ENCODE measurements at regions not wholly inside any gene's neighbourhood (a gene's known extent, or its start where the extent isn't known, plus 50 kb on each side); places are given as distances from the start of the nearest gene placed in this dataset.

DNA sequence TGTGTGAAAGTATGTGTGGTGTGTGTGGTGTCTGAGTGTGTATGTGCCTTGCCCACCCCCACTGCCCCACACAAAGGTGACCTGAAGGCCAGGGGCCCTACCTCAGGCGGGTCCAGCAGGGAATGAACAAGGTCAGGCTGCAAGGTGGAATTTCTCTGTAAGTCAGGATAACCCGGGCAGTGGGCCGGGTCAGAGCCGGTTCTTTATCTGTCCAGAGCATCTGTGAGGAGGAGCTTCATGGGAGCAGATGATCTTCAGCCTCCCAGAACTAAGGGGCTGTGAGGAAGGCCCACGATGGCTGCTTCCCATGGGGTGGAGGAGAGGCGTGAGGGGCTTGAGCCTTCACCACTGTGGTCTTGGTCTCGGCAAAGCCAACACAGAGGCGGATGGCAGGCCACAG, 150.3 kb downstream of the TFCP2L1 start:
- Histone ChIP-seq H3K27me3 (peaks cover 0 to 13% (median 0%) of the 10 kb centered on the region in 3 donors), H3K27ac (no peak overlapping the region), H3K9me3 (peaks cover 0 to 2% (median under 1%) of the 10 kb centered on the region in 4 donors), H3K36me3 (no peaks in the 10 kb centered on the region), H3K4me1 (no peaks in the 10 kb centered on the region), H3K4me3 (no peak overlapping the region)
- WGBS, 5 donors, result 79 to 90% (median 84%) methylated on average over 8 of the region's 8 CpGs
- no peak for TF ChIP-seq POLR2AphosphoS5 (IDR thresholded peaks at IDR 0.05)
- TF ChIP-seq, protein P1, sequence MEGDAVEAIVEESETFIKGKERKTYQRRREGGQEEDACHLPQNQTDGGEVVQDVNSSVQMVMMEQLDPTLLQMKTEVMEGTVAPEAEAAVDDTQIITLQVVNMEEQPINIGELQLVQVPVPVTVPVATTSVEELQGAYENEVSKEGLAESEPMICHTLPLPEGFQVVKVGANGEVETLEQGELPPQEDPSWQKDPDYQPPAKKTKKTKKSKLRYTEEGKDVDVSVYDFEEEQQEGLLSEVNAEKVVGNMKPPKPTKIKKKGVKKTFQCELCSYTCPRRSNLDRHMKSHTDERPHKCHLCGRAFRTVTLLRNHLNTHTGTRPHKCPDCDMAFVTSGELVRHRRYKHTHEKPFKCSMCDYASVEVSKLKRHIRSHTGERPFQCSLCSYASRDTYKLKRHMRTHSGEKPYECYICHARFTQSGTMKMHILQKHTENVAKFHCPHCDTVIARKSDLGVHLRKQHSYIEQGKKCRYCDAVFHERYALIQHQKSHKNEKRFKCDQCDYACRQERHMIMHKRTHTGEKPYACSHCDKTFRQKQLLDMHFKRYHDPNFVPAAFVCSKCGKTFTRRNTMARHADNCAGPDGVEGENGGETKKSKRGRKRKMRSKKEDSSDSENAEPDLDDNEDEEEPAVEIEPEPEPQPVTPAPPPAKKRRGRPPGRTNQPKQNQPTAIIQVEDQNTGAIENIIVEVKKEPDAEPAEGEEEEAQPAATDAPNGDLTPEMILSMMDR (IDR thresholded peaks at IDR 0.05), result no peak
- no peak for TF ChIP-seq EP300 (IDR thresholded peaks at IDR 0.05)
- TF ChIP-seq POLR2A (IDR thresholded peaks at IDR 0.05), result no peak
- intact Hi-C loops (cut with DNase I; ENCODE audit: low total_unique reads), result no loop called here
- DNase-seq, result peak in 1 of 2 donors; percentile 35

DNA sequence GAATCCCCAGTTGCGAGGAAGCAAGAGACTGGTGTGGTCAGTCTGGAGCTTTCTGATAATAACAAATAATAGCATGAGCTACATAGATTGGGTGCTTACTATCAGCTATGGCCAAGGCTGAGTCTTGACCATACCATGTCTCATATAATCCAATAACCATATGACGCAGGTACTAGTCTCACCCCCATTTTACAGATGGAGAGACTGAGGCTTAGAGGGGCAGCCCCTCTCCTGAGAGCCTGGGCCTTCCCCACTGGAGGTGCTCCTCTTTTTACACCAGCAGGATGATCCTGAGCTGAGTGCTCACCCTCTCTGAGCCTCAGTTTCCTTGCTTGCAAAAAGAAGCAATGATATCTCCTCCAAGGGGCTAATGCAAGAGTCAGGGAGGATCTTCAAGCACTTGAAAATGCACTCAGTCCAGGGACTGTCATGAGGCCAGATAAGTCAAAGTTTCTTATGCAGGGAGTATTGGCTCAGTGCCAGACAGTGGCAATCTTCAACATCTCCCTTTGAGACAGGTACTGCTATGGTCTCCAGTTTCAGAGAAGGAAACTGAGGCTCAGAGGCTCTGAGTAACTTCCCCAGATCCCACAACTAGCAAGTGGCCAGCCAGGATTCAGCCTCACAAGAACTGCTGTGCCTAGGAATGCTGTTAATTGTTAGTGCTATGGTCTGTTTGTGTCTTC, 149.7 kb downstream of the TFCP2L1 start:
- TF ChIP-seq POLR2A (IDR thresholded peaks at IDR 0.05), result no peak
- TF ChIP-seq, protein P1 (IDR thresholded peaks at IDR 0.05), result no peak
- TF ChIP-seq POLR2AphosphoS5 (IDR thresholded peaks at IDR 0.05), result no peak
- no peak for TF ChIP-seq EP300 (IDR thresholded peaks at IDR 0.05)
- H3K36me3 ChIP-seq, result no peaks in the 10 kb centered on the region
- H3K9me3 ChIP-seq, result peaks cover 0 to 6% (median 2%) of the 10 kb centered on the region in 4 donors
- H3K4me3 ChIP-seq, result no peak overlapping the region
- H3K4me1 ChIP-seq, result no peaks in the 10 kb centered on the region
- no peak overlapping the region for H3K27ac ChIP-seq
- WGBS, 5 donors, result 39 to 53% (median 50%) methylated on average over 2 of the region's 2 CpGs
- H3K27me3 ChIP-seq, result peaks cover 0 to 13% (median 0%) of the 10 kb centered on the region in 3 donors
- intact Hi-C loops (cut with DNase I; ENCODE audit: low total_unique reads), result no loop called here
- no peak for DNase-seq

- TF ChIP-seq, protein P1 (IDR thresholded peaks at IDR 0.05), result no peak
- TF ChIP-seq POLR2AphosphoS5 (IDR thresholded peaks at IDR 0.05) (no peak), POLR2A (IDR thresholded peaks at IDR 0.05) (no peak), EP300 (IDR thresholded peaks at IDR 0.05) (no peak)
- H3K9me3 ChIP-seq, result peaks cover 0 to 8% (median 2%) of the 10 kb centered on the region in 4 donors
- H3K27me3 ChIP-seq, result peaks cover 0 to 13% (median 0%) of the 10 kb centered on the region in 3 donors
- intact Hi-C loops (cut with DNase I; ENCODE audit: low total_unique reads), result no loop called here
- no peak overlapping the region for H3K4me3 ChIP-seq
- WGBS, 5 donors, result 67 to 95% (median 84%) methylated on average over 3 of the region's 3 CpGs
- H3K4me1 ChIP-seq, result no peaks in the 10 kb centered on the region
- DNase-seq, result no peak
- H3K27ac ChIP-seq, result no peak overlapping the region
- no peaks in the 10 kb centered on the region for H3K36me3 ChIP-seq
Observed at GRCh38 chr2:121136323-121136722, 148.7 kb downstream of the TFCP2L1 start.

DNA sequence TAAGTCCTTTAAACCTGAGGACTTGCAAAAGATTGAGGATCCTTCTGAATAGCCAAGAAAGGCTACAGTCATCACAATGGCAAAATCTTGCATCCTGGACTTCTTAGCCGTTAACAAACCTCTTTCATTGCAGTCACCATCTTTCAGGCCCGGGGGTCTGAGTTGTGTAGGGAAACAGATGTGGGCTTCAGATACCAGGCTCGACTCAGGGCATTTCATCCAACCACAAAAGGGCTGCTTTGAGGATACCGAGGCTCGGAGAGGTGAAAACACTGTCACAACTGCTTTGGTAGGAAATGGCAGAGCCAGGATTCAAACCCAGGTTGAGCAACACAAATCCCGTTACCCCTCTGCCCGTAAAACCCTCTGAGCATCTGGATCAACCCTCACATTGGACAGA, 147.4 kb downstream of the TFCP2L1 start:
- H3K27me3 ChIP-seq, result peaks cover 0 to 13% (median 0%) of the 10 kb centered on the region in 3 donors
- no peak overlapping the region for H3K4me3 ChIP-seq
- TF ChIP-seq POLR2AphosphoS5 (IDR thresholded peaks at IDR 0.05) (no peak), EP300 (IDR thresholded peaks at IDR 0.05) (no peak)
- no peak overlapping the region for H3K27ac ChIP-seq
- no peaks in the 10 kb centered on the region for H3K36me3 ChIP-seq
- H3K9me3 ChIP-seq, result peaks cover 0 to 8% (median 2%) of the 10 kb centered on the region in 4 donors
- H3K4me1 ChIP-seq, result no peaks in the 10 kb centered on the region
- WGBS, 5 donors, result 80 to 86% (median 84%) methylated on average over 7 of the region's 7 CpGs
- intact Hi-C loops (cut with DNase I; ENCODE audit: low total_unique reads), result no loop called here
- DNase-seq, result no peak

- Histone ChIP-seq H3K27me3 (no peaks in the 10 kb centered on the region), H3K36me3 (no peaks in the 10 kb centered on the region), H3K4me1 (no peaks in the 10 kb centered on the region), H3K4me3 (no peak overlapping the region), H3K27ac (no peak overlapping the region), H3K9me3 (peaks cover 0 to 8% (median 2%) of the 10 kb centered on the region in 4 donors)
- TF ChIP-seq POLR2AphosphoS5 (IDR thresholded peaks at IDR 0.05) (no peak), EP300 (IDR thresholded peaks at IDR 0.05) (no peak), POLR2A (IDR thresholded peaks at IDR 0.05) (no peak)
- TF ChIP-seq, protein P1 (IDR thresholded peaks at IDR 0.05), result no peak
- no peak for DNase-seq
- intact Hi-C loops (cut with DNase I; ENCODE audit: low total_unique reads), result no loop called here
- WGBS, 5 donors, result 83 to 94% (median 89%) methylated on average over 3 of the region's 3 CpGs
Observed at GRCh38 chr2:121140734-121141133, 144.3 kb downstream of the TFCP2L1 start.

All from stomach (tissue), 8 donors.